Neural crest cell (in vitro differentiated cells): ENCODE measurements at regions not wholly inside any gene's neighbourhood (a gene's known extent, or its start where the extent isn't known, plus 50 kb on each side); places are given as distances from the start of the nearest gene placed in this dataset.
A peak's percentile ranks its signal among the peaks of the same experiment; 100 is the strongest.
"Not testable (repeated sequence)": the region's sequence is repeated elsewhere in the genome, so short reads cannot be mapped to it uniquely, and the experiment has no call there.

Experiments
- DNase-seq: peaks from one replicate; pipeline ENCODE4 v3.0.0; 2021; ENCODE audit warnings: low read depth, mixed read lengths, low spot score
- H3K27ac Mint-ChIP-seq: one replicate; pipeline ENCODE4 v1.8.0; 2021; ENCODE audit warnings: mild to moderate bottlenecking, mixed read lengths; ENCODE audit not compliant: unreplicated experiment
- H3K27me3 Mint-ChIP-seq: 2 replicates; pipeline ENCODE4 v1.8.0; 2021; ENCODE audit warnings: low read depth, mild to moderate bottlenecking, mixed read lengths
- H3K36me3 Mint-ChIP-seq: 2 replicates; pipeline ENCODE4 v1.8.0; 2021; ENCODE audit warnings: low read depth, mild to moderate bottlenecking, mixed read lengths
- H3K4me1 Mint-ChIP-seq: 2 replicates; pipeline ENCODE4 v1.8.0; 2021; ENCODE audit warnings: mixed read lengths
- H3K4me3 Mint-ChIP-seq: one replicate; pipeline ENCODE4 v1.8.0; 2021; ENCODE audit warnings: mild to moderate bottlenecking, mixed read lengths
- H3K9me3 Mint-ChIP-seq: 2 replicates; pipeline ENCODE4 v1.8.0; 2021; ENCODE audit warnings: mixed read lengths
- CTCF ChIP-seq: fragments of 200-600 bp; sonication (generic); conservative IDR thresholded peaks from 2 replicates; pipeline ENCODE4 v1.5.0; 2021; ENCODE audit warnings: antibody characterized with exemption, mild to moderate bottlenecking

GRCh38 chr6:80523531-80523997 lies 417.1 kb downstream of the BCKDHB start:
- peaks cover 24% of the 10 kb centered on the region for H3K4me1 Mint-ChIP-seq
- H3K9me3 Mint-ChIP-seq: no peaks in the 10 kb centered on the region
- no peaks in the 10 kb centered on the region for H3K36me3 Mint-ChIP-seq
- no peak for TF ChIP-seq CTCF
- peak overlapping the region; percentile 19 for H3K27ac Mint-ChIP-seq
- H3K4me3 Mint-ChIP-seq: no peak overlapping the region
- no peaks in the 10 kb centered on the region for H3K27me3 Mint-ChIP-seq
- DNase-seq: no peak

GRCh38 chr6:80523010-80523409 lies 416.5 kb downstream of the BCKDHB start:
- Mint-ChIP-seq H3K27ac (peak overlapping the region; percentile 19), H3K36me3 (no peaks in the 10 kb centered on the region), H3K4me1 (peaks cover 24% of the 10 kb centered on the region), H3K4me3 (no peak overlapping the region), H3K27me3 (no peaks in the 10 kb centered on the region), H3K9me3 (no peaks in the 10 kb centered on the region)
- no peak for DNase-seq
- no peak for TF ChIP-seq CTCF

GRCh38 chr6:80522576-80522975 lies 416.1 kb downstream of the BCKDHB start:
- Mint-ChIP-seq H3K4me1 (peaks cover 24% of the 10 kb centered on the region), H3K4me3 (no peak overlapping the region), H3K27me3 (no peaks in the 10 kb centered on the region), H3K36me3 (no peaks in the 10 kb centered on the region), H3K9me3 (no peaks in the 10 kb centered on the region), H3K27ac (no peak overlapping the region)
- TF ChIP-seq CTCF: no peak
- DNase-seq: no peak

GRCh38 chr6:80519811-80520594 lies 413.5 kb downstream of the BCKDHB start:
- Mint-ChIP-seq H3K27me3 (no peaks in the 10 kb centered on the region), H3K4me1 (peaks cover 24% of the 10 kb centered on the region), H3K4me3 (no peak overlapping the region), H3K9me3 (no peaks in the 10 kb centered on the region), H3K36me3 (no peaks in the 10 kb centered on the region), H3K27ac (no peak overlapping the region)
- no peak for DNase-seq
- TF ChIP-seq CTCF: no peak

- Mint-ChIP-seq H3K4me1 (peaks cover 7% of the 10 kb centered on the region), H3K36me3 (peaks cover 2% of the 10 kb centered on the region), H3K4me3 (no peak overlapping the region), H3K9me3 (peaks cover 4% of the 10 kb centered on the region), H3K27me3 (no peaks in the 10 kb centered on the region), H3K27ac (no peak overlapping the region)
- no peak for DNase-seq
- TF ChIP-seq CTCF: no peak
Measured at GRCh38 chr6:80517525-80517924, 411.1 kb downstream of the BCKDHB start.

GRCh38 chr6:80510521-80510920 lies 404.1 kb downstream of the BCKDHB start:
- H3K9me3 Mint-ChIP-seq, H3K27me3 Mint-ChIP-seq, H3K36me3 Mint-ChIP-seq, H3K4me3 Mint-ChIP-seq, H3K4me1 Mint-ChIP-seq, DNase-seq, H3K27ac Mint-ChIP-seq: not testable (repeated sequence)
